Activated CD4-positive, CD25-positive, alpha-beta regulatory T cell treated with anti-CD3 and anti-CD28 coated beads, Interleukin-2, amount 50 U/mL, for 24 hours (primary cell): ENCODE measurements at regions not wholly inside any gene's neighbourhood (a gene's known extent, or its start where the extent isn't known, plus 50 kb on each side); places are given as distances from the start of the nearest gene placed in this dataset.

Experiments
- ATAC-seq, 2 donors: fragments of 150-1000 bp; cut with Tn5 transposase; one replicate each; pipeline ENCODE4 v1.10.0; 2021; ENCODE audit warnings: mild to moderate bottlenecking in 1 of 2, moderate library complexity in 1 of 2

DNA sequence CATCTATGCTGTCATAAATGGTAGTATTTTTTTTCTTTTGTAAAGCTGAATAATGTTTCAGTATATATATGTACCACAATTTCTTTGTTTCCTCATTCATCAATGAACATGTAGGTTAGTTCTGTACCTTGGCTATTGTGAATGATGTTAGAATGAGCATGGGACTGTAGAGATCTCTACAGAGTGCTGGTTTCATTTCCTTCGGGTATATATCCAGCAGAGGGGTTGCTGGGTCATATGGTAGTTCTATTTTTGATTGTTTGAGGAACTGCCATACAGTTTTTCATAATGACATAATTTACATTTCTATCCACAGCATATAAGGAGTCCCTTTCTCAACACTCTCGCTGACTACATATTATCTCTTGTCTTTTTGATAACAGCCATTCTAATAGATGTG, 243.5 kb downstream of the CDH7 start:
- no peak for ATAC-seq

DNA sequence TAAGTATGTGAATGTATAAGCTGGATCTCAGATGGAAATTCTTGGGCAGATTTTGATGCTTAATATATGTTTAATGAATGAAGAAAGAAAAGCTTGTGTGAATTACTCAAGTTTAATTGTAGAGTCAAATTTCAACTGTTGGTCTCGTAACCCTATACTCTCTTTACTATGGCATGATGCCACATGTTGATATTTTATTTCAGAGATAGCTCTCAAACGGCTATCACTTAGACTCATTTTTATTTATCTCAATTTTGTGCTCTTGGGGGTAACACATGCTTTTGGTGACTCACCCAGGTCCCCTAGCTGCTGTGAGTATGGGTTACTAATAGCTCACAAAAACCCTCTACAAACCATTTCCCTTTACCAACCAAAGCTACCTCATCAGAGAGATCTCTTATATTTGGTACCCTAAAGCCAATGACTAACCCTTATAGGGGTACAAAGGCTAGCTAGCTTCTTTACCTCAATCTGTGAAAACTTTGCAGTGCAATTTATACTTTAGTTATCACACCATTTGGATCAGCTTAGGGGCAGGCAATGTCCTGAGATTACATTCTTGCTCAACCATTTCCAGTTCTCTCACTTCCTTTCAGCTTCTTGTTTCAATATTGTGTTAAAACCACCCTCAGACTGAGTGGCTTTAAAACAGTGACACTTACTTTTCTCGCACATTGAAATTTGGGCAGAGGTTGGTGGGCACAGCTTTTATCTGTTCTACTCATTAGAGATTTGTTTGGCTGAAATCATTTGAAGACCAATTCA, 240.3 kb downstream of the CDH7 start:
- no peak for ATAC-seq

- ATAC-seq: no peak
These were observed 239.4 kb downstream of the CDH7 start for GRCh38 chr18:65990174-65990690.

- no peak for ATAC-seq
These were observed 238.2 kb downstream of the CDH7 start for GRCh38 chr18:65988972-65989371.

DNA sequence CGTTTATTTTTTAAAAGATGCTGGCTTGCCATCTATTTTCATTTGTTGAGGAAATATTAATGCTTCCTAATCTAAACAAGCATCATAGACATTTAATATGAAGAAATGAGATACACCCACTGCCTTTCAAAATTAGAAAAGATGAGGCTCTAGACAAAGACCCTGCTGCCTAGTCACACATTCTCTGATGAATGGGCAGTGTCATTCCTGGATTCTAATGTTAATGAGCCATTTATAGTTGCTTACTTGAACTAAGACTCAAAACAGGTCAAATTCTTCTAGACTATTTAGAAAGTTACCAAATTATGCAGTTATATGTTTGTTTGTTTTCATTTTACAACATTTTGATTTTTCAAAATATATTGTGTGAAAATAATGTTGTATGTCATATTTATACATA, 237.6 kb downstream of the CDH7 start:
- no peak for ATAC-seq

DNA sequence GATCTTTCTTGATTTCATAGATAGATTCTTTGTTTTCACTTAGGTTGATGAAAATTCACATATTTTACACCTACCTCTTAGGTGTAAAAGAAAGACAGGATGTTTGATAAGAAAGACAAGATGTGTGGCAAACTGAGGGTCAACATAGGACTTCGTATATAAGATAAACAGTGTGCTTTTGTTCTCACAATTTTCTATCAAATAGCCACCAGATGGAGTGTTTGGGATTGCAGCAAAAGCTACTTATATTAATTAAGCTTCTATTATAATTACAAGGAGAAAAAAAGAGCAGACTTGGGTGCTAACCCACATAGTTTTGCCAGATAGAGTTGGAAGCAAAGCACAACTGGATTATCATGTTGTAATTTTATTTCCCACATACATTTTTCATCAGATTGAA, 232.9 kb downstream of the CDH7 start:
- ATAC-seq: no peak

- ATAC-seq: no peak
These were observed 224.7 kb downstream of the CDH7 start for GRCh38 chr18:65975536-65975935.

GRCh38 chr18:65974758-65975157, 223.9 kb downstream of the CDH7 start:
- no peak for ATAC-seq

DNA sequence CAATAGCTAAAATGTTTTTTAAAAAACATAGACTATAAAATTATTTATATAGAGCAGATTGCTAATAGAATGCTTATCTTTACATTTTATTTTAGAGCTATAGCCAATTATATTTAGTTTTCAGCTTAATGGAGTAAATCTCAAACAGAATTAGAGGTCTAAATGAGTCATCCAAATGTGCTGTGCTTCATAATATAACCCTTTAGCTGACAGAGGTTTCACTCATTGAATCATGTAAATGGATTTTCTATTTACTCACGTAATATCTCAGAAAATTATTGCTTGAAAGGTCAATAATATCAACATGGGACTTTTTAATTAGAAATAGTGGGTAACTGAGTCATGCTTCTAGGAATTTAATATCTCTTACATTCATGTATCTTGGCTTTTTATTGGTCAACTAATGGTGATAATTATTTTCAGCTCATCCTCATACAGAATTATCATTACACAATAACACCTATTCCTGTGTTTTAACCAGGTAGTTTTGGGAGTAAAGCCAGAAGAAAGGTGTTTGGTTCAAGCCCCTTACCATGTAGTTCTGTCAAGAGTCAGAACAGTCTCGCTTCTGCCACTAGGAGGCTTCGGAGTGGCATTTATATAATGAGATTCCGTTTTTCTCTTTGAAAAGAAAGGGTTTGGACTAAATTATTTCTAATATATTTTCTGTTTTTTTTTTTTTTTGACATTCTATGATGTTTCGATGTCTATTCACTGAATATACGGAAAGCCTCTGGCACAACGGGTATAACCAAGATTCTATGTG, 217.6 kb downstream of the CDH7 start:
- ATAC-seq: no peak

GRCh38 chr18:65955747-65956146, 204.9 kb downstream of the CDH7 start:
- no peak for ATAC-seq

GRCh38 chr18:65954372-65954771, 203.6 kb downstream of the CDH7 start:
- ATAC-seq: no peak

GRCh38 chr18:65946777-65947176, 196.0 kb downstream of the CDH7 start:
- ATAC-seq: no peak

DNA sequence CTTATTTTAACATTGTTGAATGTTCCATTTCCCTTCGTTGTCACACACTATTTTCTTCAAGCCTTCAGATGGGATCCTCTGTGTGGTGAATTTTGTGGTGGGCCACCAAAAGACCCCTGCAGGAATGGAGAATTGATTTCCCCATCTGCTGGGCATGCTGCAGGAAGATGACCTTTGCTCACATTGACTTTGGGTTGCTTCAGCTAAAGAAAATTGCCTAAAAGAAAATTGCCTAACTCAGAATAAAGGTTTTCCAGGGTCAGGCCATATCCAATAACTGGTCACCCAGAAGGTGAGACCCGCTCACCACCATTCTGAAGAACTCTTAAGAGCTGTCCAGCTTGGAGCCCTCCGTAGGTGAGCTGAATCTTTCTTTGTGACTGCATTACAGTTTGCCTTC, 192.5 kb downstream of the CDH7 start:
- no peak for ATAC-seq

- no peak for ATAC-seq
These were observed 192.0 kb downstream of the CDH7 start for GRCh38 chr18:65942854-65943253.

DNA sequence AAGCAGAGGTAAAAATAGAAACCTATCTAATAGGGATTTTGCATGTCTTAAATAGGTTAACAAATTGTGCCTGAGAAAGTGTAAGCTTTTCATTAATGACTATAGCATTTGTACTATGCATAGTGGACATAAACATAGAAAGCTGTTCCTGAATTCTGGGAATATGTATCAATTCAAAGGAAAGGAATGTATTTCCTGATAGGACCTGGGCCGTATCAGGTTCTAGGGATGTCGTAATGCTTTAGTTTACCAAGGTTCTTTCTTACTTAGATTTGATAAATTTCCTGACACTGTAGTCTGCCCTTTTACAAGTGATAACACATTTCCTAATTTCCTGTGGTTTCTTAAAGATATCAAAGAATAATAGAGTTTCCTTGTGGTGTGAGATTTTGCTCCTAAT, 191.3 kb downstream of the CDH7 start:
- no peak for ATAC-seq

DNA sequence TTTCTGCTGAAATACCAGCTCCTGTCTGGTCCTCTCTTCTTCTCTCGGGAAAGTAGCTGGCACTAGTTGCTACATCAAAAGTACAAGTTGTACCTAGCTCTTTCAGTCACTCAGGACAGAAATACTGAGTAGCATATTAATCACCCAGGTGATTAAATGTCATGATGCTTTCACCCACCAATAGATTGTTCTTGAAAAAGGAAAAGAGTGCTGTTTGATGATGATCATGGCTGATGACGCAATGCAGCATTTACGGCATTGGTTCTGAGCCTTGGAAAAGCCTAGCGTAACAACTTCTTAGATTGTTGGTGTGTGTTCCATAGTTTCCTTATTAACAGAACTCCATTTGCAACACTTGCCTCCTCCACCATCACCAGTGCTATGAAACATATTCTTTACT, 190.7 kb downstream of the CDH7 start:
- ATAC-seq: no peak
